Kidney epithelial cell (primary cell): ENCODE measurements at regions not wholly inside any gene's neighbourhood (a gene's known extent, or its start where the extent isn't known, plus 50 kb on each side); places are given as distances from the start of the nearest gene placed in this dataset.
A peak's percentile ranks its signal among the peaks of the same experiment; 100 is the strongest.

Experiments
- DNase-seq: peaks from one replicate; pipeline ENCODE4 v3.0.0-alpha.2; 2010; ENCODE audit warnings: low read depth
- H3K27me3 ChIP-seq: 2 replicates; pipeline ENCODE4 v1.6.0; 2011; ENCODE audit warnings: low read length; ENCODE audit not compliant: control insufficient read depth, insufficient read depth
- H3K36me3 ChIP-seq: 2 replicates; pipeline ENCODE4 v1.5.1; 2011; ENCODE audit warnings: low read length; ENCODE audit not compliant: control insufficient read depth, insufficient read depth
- H3K4me3 ChIP-seq: 2 replicates; pipeline ENCODE4 v1.5.1; 2011; ENCODE audit warnings: low read depth, mild to moderate bottlenecking, control low read depth, low read length
- CTCF ChIP-seq: IDR thresholded peaks from 2 replicates; pipeline ENCODE4 v1.5.1; 2011; ENCODE audit warnings: mild to moderate bottlenecking, moderate library complexity, low read length, control low read depth, inconsistent platforms; ENCODE audit not compliant: insufficient read depth, poor library complexity, severe bottlenecking

DNA sequence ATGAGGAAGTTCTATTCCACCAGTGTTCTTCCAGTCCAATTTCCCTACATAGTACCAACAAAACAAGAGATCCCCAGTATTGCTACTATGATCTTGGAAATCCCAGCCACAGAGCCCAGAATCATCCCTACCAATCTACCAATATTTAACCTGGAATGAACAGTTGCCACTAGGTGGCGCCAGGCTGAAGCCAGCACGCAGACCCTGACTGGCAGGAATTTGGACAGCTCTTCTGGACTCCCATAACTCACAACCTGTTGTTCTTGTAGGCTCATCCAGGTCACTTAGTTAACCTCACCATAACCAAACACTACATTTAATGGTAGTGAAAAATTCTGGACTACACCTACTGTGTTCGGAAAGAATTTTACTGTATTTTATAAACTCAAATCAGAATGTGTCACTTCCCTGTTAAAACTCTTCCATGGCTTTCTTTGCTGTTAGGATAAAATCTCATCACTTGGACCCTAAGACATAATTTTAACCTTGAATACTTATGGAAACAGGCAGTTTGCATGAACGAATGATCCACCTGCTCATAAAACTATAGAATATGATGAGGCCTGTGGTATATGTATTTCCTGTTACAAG is 59.8 kb upstream of the SLC38A11 start:
- Histone ChIP-seq H3K36me3 (no peaks in the 10 kb centered on the region), H3K4me3 (no peak overlapping the region), H3K27me3 (no peaks in the 10 kb centered on the region)
- no peak for DNase-seq
- TF ChIP-seq CTCF = peak; percentile 92

GRCh38 chr2:165013944-165014619 is 58.8 kb upstream of the SLC38A11 start:
- Histone ChIP-seq H3K27me3 (no peaks in the 10 kb centered on the region), H3K4me3 (no peak overlapping the region), H3K36me3 (no peaks in the 10 kb centered on the region)
- TF ChIP-seq CTCF = no peak
- no peak for DNase-seq

DNA sequence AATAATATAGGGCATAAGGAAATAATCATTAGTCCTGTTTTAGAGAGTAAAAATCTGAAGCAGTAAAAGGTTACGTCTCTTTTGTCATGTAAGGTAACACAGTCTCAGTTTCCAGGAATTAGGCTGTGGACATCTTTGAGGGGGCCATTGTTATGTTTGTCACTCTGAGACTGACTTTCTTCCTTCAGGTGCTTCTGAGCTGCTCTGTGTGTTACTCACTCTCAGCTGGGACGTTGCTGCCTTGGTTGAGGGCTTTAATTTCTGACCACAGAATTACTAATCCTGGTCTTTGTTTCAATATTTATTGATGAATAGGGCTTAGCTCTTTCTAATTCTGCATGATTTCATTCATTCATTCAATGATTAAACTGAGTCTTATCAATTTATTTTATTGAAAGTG is 55.9 kb upstream of the SLC38A11 start:
- no peak for TF ChIP-seq CTCF
- H3K27me3 ChIP-seq = no peaks in the 10 kb centered on the region
- H3K4me3 ChIP-seq = no peak overlapping the region
- no peak for DNase-seq
- H3K36me3 ChIP-seq = no peaks in the 10 kb centered on the region

- Histone ChIP-seq H3K4me3 (no peak overlapping the region), H3K36me3 (no peaks in the 10 kb centered on the region), H3K27me3 (no peaks in the 10 kb centered on the region)
- DNase-seq = no peak
- TF ChIP-seq CTCF = no peak
Measured at GRCh38 chr2:165010556-165010955, 55.2 kb upstream of the SLC38A11 start.

- no peak overlapping the region for H3K4me3 ChIP-seq
- DNase-seq = peak; percentile 69
- TF ChIP-seq CTCF = no peak
- no peaks in the 10 kb centered on the region for H3K36me3 ChIP-seq
- no peaks in the 10 kb centered on the region for H3K27me3 ChIP-seq
Measured at GRCh38 chr2:165009466-165009865, 54.1 kb upstream of the SLC38A11 start.
